ENCODE measurements at regions not wholly inside any gene's neighbourhood (a gene's known extent, or its start where the extent isn't known, plus 50 kb on each side); places are given as distances from the start of the nearest gene placed in this dataset.

DNA sequence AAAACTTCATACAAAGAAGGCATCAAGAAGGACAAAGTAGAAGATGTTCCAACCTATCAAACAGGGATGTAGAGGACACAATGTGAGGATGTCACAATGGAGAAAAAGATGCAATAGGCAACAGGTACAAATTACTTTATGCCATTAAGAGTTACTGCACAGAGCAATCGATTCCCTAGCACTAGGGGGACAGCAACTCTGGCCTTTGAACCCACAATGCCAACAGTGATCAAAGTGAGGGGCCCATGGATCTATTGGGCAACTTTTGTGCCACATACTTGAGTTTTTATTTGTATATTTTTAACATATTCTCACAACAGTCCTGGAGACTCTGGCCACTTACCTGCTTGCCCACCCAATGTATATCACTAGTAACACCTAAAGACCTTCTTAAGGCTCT is 220.2 kb downstream of the HNMT start:
- 96% methylated on average over 1 of the region's 1 CpG for WGBS
- intact Hi-C loops (cut with DNase I), result no loop called here

DNA sequence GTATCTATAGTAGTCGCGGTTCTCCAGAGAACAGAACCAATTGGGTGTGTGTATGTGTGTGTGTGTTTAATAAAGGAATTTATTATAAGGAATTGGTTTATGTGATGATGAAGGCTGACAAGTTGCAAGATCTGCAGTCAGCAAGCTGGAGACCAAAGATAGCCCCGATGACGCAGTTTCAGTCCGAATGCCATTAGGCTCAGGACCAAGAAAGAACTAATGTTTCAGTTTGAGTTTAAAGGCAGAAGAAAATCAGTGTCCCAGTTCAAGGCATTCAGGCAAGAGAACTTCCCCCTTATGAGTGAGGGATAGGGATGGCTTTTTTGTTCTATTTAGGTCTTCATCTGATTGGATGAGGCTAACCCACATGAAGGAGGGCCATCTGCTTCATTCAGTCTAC is 221.6 kb downstream of the HNMT start:
- intact Hi-C loops (cut with DNase I), result no loop called here
- DNase-seq (ENCODE audit: low spot score), result no peak
- Histone ChIP-seq H3K27me3 (replicated peaks; ENCODE audit: insufficient read depth) (no peaks in the 10 kb centered on the region), H3K27ac (no peak overlapping the region), H3K36me3 (no peaks in the 10 kb centered on the region), H3K4me3 (no peak overlapping the region), H3K9me3 (no peaks in the 10 kb centered on the region), H3K4me1 (replicated peaks) (no peaks in the 10 kb centered on the region)
- WGBS, result 95% methylated on average over 5 of the region's 5 CpGs
- TF ChIP-seq, protein P1, sequence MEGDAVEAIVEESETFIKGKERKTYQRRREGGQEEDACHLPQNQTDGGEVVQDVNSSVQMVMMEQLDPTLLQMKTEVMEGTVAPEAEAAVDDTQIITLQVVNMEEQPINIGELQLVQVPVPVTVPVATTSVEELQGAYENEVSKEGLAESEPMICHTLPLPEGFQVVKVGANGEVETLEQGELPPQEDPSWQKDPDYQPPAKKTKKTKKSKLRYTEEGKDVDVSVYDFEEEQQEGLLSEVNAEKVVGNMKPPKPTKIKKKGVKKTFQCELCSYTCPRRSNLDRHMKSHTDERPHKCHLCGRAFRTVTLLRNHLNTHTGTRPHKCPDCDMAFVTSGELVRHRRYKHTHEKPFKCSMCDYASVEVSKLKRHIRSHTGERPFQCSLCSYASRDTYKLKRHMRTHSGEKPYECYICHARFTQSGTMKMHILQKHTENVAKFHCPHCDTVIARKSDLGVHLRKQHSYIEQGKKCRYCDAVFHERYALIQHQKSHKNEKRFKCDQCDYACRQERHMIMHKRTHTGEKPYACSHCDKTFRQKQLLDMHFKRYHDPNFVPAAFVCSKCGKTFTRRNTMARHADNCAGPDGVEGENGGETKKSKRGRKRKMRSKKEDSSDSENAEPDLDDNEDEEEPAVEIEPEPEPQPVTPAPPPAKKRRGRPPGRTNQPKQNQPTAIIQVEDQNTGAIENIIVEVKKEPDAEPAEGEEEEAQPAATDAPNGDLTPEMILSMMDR (IDR thresholded peaks at IDR 0.05), result no peak
- TF ChIP-seq POLR2A (IDR thresholded peaks at IDR 0.05) (no peak), POLR2AphosphoS5 (IDR thresholded peaks at IDR 0.05) (no peak)

More for the DNA sequence above, 220.2 kb downstream of the HNMT start:
- H3K27ac ChIP-seq, result no peak overlapping the region
- no peaks in the 10 kb centered on the region for H3K4me1 ChIP-seq (replicated peaks)
- no peaks in the 10 kb centered on the region for H3K27me3 ChIP-seq (replicated peaks; ENCODE audit: insufficient read depth)
- no peak for DNase-seq (ENCODE audit: low spot score)
- TF ChIP-seq, protein P1 (IDR thresholded peaks at IDR 0.05), result no peak
- TF ChIP-seq POLR2A (IDR thresholded peaks at IDR 0.05) (no peak), POLR2AphosphoS5 (IDR thresholded peaks at IDR 0.05) (no peak)
- no peak overlapping the region for H3K4me3 ChIP-seq
- H3K9me3 ChIP-seq, result no peaks in the 10 kb centered on the region
- no peaks in the 10 kb centered on the region for H3K36me3 ChIP-seq

DNA sequence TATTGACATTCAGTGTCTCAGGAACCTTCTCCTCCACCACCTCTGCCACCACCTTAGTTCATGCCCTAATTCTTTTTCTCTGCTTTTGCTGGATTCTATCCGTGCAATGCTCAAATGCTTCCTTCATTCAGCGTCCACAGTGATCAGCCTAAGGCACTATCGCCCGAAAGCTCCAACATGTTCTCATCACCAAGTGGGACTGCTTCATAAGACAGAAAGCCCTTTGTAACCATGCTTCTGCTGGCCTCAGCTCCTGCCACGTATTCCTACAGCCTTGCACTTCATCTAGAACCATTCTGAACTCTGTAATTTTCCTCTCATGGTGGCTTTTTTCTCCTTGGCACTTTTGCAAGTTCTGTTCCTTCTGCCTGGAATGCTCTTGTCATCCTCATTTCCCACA is 222.9 kb downstream of the HNMT start:
- WGBS, result 89% methylated on average over 5 of the region's 5 CpGs
- Histone ChIP-seq H3K4me1 (replicated peaks) (no peaks in the 10 kb centered on the region), H3K27me3 (replicated peaks; ENCODE audit: insufficient read depth) (no peaks in the 10 kb centered on the region), H3K27ac (no peak overlapping the region), H3K36me3 (no peaks in the 10 kb centered on the region), H3K4me3 (no peak overlapping the region), H3K9me3 (no peaks in the 10 kb centered on the region)
- intact Hi-C loops (cut with DNase I), result no loop called here
- TF ChIP-seq POLR2AphosphoS5 (IDR thresholded peaks at IDR 0.05), result no peak
- TF ChIP-seq, protein P1 (IDR thresholded peaks at IDR 0.05), result no peak
- no peak for TF ChIP-seq POLR2A (IDR thresholded peaks at IDR 0.05)
- no peak for DNase-seq (ENCODE audit: low spot score)

DNA sequence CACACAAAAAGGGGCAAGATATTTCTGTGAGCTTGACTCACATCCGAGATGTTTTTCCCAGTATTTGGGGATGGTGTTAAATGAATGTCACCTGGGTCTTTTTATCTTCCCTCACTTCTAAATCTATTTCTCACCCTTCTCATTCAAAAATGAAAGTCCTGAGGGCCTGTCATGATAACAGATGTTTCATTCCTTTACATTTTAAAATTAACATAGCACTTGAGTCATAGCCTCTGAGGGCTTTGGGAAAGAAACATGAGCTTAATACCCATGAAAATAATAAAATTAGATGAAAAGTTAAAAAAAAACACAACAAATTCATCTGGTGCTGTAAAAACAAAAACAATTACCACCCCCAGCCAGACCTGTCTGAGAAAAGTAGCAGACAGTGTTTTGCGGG is 226.7 kb downstream of the HNMT start:
- Histone ChIP-seq H3K9me3 (no peaks in the 10 kb centered on the region), H3K27ac (no peak overlapping the region), H3K27me3 (replicated peaks; ENCODE audit: insufficient read depth) (no peaks in the 10 kb centered on the region), H3K4me1 (replicated peaks) (no peaks in the 10 kb centered on the region), H3K36me3 (no peaks in the 10 kb centered on the region), H3K4me3 (no peak overlapping the region)
- TF ChIP-seq, protein P1 (IDR thresholded peaks at IDR 0.05), result no peak
- TF ChIP-seq POLR2A (IDR thresholded peaks at IDR 0.05), result no peak
- no peak for TF ChIP-seq POLR2AphosphoS5 (IDR thresholded peaks at IDR 0.05)
- 93% methylated on average over 2 of the region's 2 CpGs for WGBS
- DNase-seq (ENCODE audit: low spot score), result no peak
- intact Hi-C loops (cut with DNase I), result no loop called here

DNA sequence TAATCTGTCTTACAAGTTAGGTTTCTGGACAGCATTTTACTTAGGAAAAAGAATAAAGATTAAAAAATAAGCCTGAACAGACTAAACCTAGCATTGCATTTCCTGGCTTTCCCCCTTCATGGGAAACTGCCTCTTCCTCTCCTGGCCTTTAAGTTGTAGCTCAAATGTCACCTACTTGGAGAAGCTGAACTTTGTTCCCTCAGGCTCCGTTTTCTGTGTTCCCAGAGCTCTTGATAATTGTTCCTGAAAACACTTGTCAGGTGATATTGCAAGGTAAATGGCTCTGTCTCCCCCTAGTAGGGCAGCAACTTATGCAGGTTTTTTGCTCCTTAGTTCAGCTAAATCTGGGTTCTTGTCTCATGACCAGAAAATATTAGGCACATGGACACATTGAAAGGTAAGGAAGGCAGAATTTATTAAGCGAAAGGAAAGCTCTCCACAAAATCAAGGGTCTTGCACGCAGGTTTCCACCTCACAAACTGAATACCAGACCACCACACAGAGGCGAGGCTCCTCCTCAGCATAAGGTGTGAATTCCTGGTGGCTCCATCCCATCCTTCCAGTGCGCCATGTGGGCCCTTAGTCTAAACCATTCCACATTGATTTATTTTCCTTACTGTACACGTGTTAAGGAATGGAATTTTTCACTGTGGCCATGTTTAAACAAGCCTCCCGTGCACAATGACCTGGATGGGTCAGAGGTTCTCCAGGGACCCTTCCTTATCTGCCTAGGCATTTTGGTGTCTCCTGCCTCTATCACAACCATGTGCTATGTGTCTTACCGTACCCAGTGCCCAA is 229.3 kb downstream of the HNMT start:
- H3K36me3 ChIP-seq, result no peaks in the 10 kb centered on the region
- WGBS, result 84% methylated on average over 8 of the region's 8 CpGs
- no peaks in the 10 kb centered on the region for H3K9me3 ChIP-seq
- H3K27ac ChIP-seq, result no peak overlapping the region
- no peak for DNase-seq (ENCODE audit: low spot score)
- no peaks in the 10 kb centered on the region for H3K27me3 ChIP-seq (replicated peaks; ENCODE audit: insufficient read depth)
- H3K4me1 ChIP-seq (replicated peaks), result no peaks in the 10 kb centered on the region
- intact Hi-C loops (cut with DNase I), result no loop called here
- TF ChIP-seq, protein P1 (IDR thresholded peaks at IDR 0.05), result no peak
- TF ChIP-seq POLR2A (IDR thresholded peaks at IDR 0.05), result no peak
- no peak for TF ChIP-seq POLR2AphosphoS5 (IDR thresholded peaks at IDR 0.05)
- no peak overlapping the region for H3K4me3 ChIP-seq
